HEK293 (cell line): ENCODE measurements at regions not wholly inside any gene's neighbourhood (a gene's known extent, or its start where the extent isn't known, plus 50 kb on each side); places are given as distances from the start of the nearest gene placed in this dataset.

Experiments
- KLF16 ChIP-seq: fragments of 450-650 bp; formaldehyde crosslinking; IDR thresholded peaks from 2 replicates; pipeline ENCODE4 v1.5.1; 2017; ENCODE audit warnings: missing biosample characterization, missing genetic modification characterization
- SCRT2 ChIP-seq: fragments of 450-650 bp; formaldehyde crosslinking; IDR thresholded peaks from 2 replicates; pipeline ENCODE4 v1.5.1; 2016; ENCODE audit warnings: missing biosample characterization, missing genetic modification characterization
- YY1 ChIP-seq: fragments of 450-650 bp; formaldehyde crosslinking; IDR thresholded peaks from 2 replicates; pipeline ENCODE4 v1.5.1; 2018; ENCODE audit warnings: missing biosample characterization, missing genetic modification characterization
- ZNF211 ChIP-seq: fragments of 450-650 bp; formaldehyde crosslinking; IDR thresholded peaks from 2 replicates; pipeline ENCODE4 v1.5.1; 2016; ENCODE audit warnings: low read depth, missing biosample characterization, missing genetic modification characterization
- ZNF660 ChIP-seq: fragments of 450-650 bp; IDR thresholded peaks from 2 replicates; pipeline ENCODE4 v1.5.1; 2018; ENCODE audit warnings: missing biosample characterization, mild to moderate bottlenecking, missing genetic modification characterization
- TF ChIP-seq, protein P1 (sequence below): fragments of 450-650 bp; formaldehyde crosslinking; IDR thresholded peaks from 2 replicates; pipeline ENCODE4 v1.5.1; 2016; ENCODE audit warnings: missing biosample characterization, missing genetic modification characterization
- TF ChIP-seq, protein P2 (sequence below): sonication (generic); formaldehyde crosslinking; IDR thresholded peaks from 2 replicates; pipeline ENCODE4 v1.8.1; 2022; ENCODE audit warnings: mild to moderate bottlenecking, moderate library complexity, missing genetic modification reagents
- TF ChIP-seq, protein P3 (sequence below): fragments of 450-650 bp; formaldehyde crosslinking; IDR thresholded peaks from 2 replicates; pipeline ENCODE4 v1.5.1; 2016; ENCODE audit warnings: missing biosample characterization, missing genetic modification characterization

DNA sequence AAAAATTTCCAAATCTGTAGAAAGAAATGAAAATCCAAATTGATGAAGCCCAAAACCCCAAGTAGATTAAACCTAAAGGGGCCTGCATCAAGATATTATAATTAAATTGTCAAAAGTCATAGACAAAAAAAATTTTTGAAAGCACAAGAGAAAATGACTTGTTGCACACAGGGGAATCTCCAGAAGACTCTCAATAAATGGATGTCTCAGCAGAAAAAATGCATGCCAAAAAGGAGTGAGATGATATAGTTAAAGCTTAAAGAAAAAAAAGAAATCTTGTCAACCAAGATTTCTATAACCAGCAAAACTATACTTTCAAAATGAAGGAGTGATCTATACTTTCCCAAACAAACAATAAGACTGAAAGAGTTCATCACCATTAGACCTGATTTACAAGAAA lies 393.2 kb upstream of the SPAG17 start:
- TF ChIP-seq YY1 (no peak), ZNF211 (tag by site-specific recombination) (no peak), ZNF660 (tag by site-specific recombination) (no peak), KLF16 (tag by site-specific recombination) (no peak), SCRT2 (tag by site-specific recombination) (no peak)
- TF ChIP-seq, protein P1, sequence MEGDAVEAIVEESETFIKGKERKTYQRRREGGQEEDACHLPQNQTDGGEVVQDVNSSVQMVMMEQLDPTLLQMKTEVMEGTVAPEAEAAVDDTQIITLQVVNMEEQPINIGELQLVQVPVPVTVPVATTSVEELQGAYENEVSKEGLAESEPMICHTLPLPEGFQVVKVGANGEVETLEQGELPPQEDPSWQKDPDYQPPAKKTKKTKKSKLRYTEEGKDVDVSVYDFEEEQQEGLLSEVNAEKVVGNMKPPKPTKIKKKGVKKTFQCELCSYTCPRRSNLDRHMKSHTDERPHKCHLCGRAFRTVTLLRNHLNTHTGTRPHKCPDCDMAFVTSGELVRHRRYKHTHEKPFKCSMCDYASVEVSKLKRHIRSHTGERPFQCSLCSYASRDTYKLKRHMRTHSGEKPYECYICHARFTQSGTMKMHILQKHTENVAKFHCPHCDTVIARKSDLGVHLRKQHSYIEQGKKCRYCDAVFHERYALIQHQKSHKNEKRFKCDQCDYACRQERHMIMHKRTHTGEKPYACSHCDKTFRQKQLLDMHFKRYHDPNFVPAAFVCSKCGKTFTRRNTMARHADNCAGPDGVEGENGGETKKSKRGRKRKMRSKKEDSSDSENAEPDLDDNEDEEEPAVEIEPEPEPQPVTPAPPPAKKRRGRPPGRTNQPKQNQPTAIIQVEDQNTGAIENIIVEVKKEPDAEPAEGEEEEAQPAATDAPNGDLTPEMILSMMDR (tag by site-specific recombination) = no peak
- TF ChIP-seq, protein P2, sequence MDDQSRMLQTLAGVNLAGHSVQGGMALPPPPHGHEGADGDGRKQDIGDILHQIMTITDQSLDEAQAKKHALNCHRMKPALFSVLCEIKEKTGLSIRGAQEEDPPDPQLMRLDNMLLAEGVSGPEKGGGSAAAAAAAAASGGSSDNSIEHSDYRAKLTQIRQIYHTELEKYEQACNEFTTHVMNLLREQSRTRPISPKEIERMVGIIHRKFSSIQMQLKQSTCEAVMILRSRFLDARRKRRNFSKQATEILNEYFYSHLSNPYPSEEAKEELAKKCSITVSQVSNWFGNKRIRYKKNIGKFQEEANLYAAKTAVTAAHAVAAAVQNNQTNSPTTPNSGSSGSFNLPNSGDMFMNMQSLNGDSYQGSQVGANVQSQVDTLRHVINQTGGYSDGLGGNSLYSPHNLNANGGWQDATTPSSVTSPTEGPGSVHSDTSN (CRISPR knock-in tag) = no peak
- TF ChIP-seq, protein P3, sequence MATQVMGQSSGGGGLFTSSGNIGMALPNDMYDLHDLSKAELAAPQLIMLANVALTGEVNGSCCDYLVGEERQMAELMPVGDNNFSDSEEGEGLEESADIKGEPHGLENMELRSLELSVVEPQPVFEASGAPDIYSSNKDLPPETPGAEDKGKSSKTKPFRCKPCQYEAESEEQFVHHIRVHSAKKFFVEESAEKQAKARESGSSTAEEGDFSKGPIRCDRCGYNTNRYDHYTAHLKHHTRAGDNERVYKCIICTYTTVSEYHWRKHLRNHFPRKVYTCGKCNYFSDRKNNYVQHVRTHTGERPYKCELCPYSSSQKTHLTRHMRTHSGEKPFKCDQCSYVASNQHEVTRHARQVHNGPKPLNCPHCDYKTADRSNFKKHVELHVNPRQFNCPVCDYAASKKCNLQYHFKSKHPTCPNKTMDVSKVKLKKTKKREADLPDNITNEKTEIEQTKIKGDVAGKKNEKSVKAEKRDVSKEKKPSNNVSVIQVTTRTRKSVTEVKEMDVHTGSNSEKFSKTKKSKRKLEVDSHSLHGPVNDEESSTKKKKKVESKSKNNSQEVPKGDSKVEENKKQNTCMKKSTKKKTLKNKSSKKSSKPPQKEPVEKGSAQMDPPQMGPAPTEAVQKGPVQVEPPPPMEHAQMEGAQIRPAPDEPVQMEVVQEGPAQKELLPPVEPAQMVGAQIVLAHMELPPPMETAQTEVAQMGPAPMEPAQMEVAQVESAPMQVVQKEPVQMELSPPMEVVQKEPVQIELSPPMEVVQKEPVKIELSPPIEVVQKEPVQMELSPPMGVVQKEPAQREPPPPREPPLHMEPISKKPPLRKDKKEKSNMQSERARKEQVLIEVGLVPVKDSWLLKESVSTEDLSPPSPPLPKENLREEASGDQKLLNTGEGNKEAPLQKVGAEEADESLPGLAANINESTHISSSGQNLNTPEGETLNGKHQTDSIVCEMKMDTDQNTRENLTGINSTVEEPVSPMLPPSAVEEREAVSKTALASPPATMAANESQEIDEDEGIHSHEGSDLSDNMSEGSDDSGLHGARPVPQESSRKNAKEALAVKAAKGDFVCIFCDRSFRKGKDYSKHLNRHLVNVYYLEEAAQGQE (tag by site-specific recombination) = no peak
